ENCODE measurements at regions not wholly inside any gene's neighbourhood (a gene's known extent, or its start where the extent isn't known, plus 50 kb on each side); places are given as distances from the start of the nearest gene placed in this dataset.

GRCh38 chr9:105069696-105070095 lies 141.7 kb upstream of the ABCA1 start:
- TF ChIP-seq POLR2AphosphoS5 (IDR thresholded peaks at IDR 0.05), result no peak
- TF ChIP-seq CTCF (IDR thresholded peaks at IDR 0.05), result no peak
- no peak for TF ChIP-seq POLR2A (IDR thresholded peaks at IDR 0.05)
- TF ChIP-seq EP300 (IDR thresholded peaks at IDR 0.05), result no peak

All from suprapubic skin (tissue), 4 donors.